ENCODE measurements at regions not wholly inside any gene's neighbourhood (a gene's known extent, or its start where the extent isn't known, plus 50 kb on each side); places are given as distances from the start of the nearest gene placed in this dataset.

GRCh38 chr7:110056331-110056730 lies 1034.6 kb upstream of the LRRN3 start:
- no peak overlapping the region for H3K9ac ChIP-seq (ENCODE audit: low read depth, low read length)
- H3K4ac ChIP-seq (ENCODE audit: low read depth, low read length), result no peak overlapping the region
- no peaks in the 10 kb centered on the region for H3K4me1 ChIP-seq (ENCODE audit: control insufficient read depth, insufficient read depth, low read length)
- H3K23ac ChIP-seq (ENCODE audit: low read depth, low read length), result no peak overlapping the region
- intact Hi-C loops (cut with micrococcal nuclease), result no loop called here
- no peak overlapping the region for H3K27ac ChIP-seq (ENCODE audit: insufficient read depth, low read length)
- H2BK20ac ChIP-seq (ENCODE audit: low read depth, low read length), result no peak overlapping the region
- no peak overlapping the region for H2BK15ac ChIP-seq (ENCODE audit: low read depth, low read length)
- H4K8ac ChIP-seq (ENCODE audit: low read depth in 2 of 2, low read length in 2 of 2), result no peak overlapping the region
- no peak for DNase-seq
- POLR2A ChIA-PET (ENCODE audit: unreplicated experiment), result no interaction called here
- TF ChIP-seq RFX5 (IDR thresholded peaks at IDR 0.05; ENCODE audit: low read depth, low read length) (no peak), CTCF (conservative IDR thresholded peaks at IDR 0.05; ENCODE audit: low read depth, low read length) (no peak), BHLHE40 (IDR thresholded peaks at IDR 0.05; ENCODE audit: low read depth, low read length) (no peak), NFE2L2 (IDR thresholded peaks at IDR 0.05; ENCODE audit: low read depth, low read length) (no peak), MAFK (IDR thresholded peaks at IDR 0.05; ENCODE audit: low read depth, low read length) (no peak), RAD21 (IDR thresholded peaks at IDR 0.05; ENCODE audit: low read length) (no peak), USF2 (IDR thresholded peaks at IDR 0.05; ENCODE audit: low read depth, low read length) (no peak), SMC3 (IDR thresholded peaks at IDR 0.05; ENCODE audit: low read depth, low read length) (no peak), CHD1 (IDR thresholded peaks at IDR 0.05; ENCODE audit: low read depth, low read length) (no peak), MAZ (IDR thresholded peaks at IDR 0.05; ENCODE audit: borderline replicate concordance, low read depth, low read length) (no peak), FOS (IDR thresholded peaks at IDR 0.05; ENCODE audit: low read depth, low read length) (no peak), ELK1 (IDR thresholded peaks at IDR 0.05; ENCODE audit: borderline replicate concordance, low read depth, low read length) (no peak), MXI1 (IDR thresholded peaks at IDR 0.05; ENCODE audit: borderline replicate concordance, low read depth, low read length) (no peak), RCOR1 (IDR thresholded peaks at IDR 0.05; ENCODE audit: insufficient replicate concordance, low read length) (no peak)
- no peak overlapping the region for H4K5ac ChIP-seq (ENCODE audit: low read depth, low read length)
- ATAC-seq (ENCODE audit: low read depth), result no peak
- no TSS peak for BruUV-seq (replicated peaks)
- H3K4me2 ChIP-seq (ENCODE audit: low read depth, low read length), result no peak overlapping the region
- no peaks in the 10 kb centered on the region for H3K9me1 ChIP-seq (ENCODE audit: insufficient read depth, low read length)
- no peak overlapping the region for H2AK9ac ChIP-seq (replicated peaks; ENCODE audit: low read depth, low read length, poor library complexity)
- H3K27me3 ChIP-seq (ENCODE audit: control insufficient read depth, insufficient read depth, low read length), result no peaks in the 10 kb centered on the region
- H3K18ac ChIP-seq (ENCODE audit: low read depth, low read length), result no peak overlapping the region
- H4K91ac ChIP-seq (ENCODE audit: insufficient read depth, low read depth, low read length), result no peak overlapping the region
- WGBS, 2 experiments (ENCODE audit: extremely low coverage in 2 of 2, insufficient read length in 1 of 2), result 40% methylated on average over 1 of the region's 3 CpGs; no CpG with 5 or more reads in 1 of the 2 experiments
- dilution Hi-C loops (cut with HindIII; ENCODE audit: low sequenced_read_pairs, unreplicated experiment), result no loop called here
- no peak overlapping the region for H2AK5ac ChIP-seq (ENCODE audit: low read depth, low read length)
- H3K36me3 ChIP-seq (ENCODE audit: control insufficient read depth, insufficient read depth, low read length), result no peaks in the 10 kb centered on the region
- CTCF ChIA-PET, result interaction anchor here (0.6 to 0.7 kb wide), 2 partner anchors 159 to 1416 kb away, joined by 3 to 5 read pairs; no protein-coding TSS in a partner anchor
- no peaks in the 10 kb centered on the region for H4K20me1 ChIP-seq (ENCODE audit: insufficient read depth, low read length)
- H2BK120ac ChIP-seq (ENCODE audit: low read depth, low read length), result no peak overlapping the region
- H2AFZ ChIP-seq (replicated peaks; ENCODE audit: low read length, poor library complexity), result no peak overlapping the region
- H3K79me1 ChIP-seq (ENCODE audit: low read depth in 1 of 2, low read length in 2 of 2), result no peaks in the 10 kb centered on the region
- in situ Hi-C loops (cut with MboI; ENCODE audit: low sequenced_read_pairs), result no loop called here
- no peak overlapping the region for H3K56ac ChIP-seq (ENCODE audit: extremely low read depth, insufficient read depth, low read length)
- H3K14ac ChIP-seq (replicated peaks; ENCODE audit: low read depth, low read length), result no peak overlapping the region
- no peak overlapping the region for H2BK5ac ChIP-seq (ENCODE audit: low read depth, low read length, poor library complexity, severe bottlenecking)
- no peaks in the 10 kb centered on the region for H3K9me3 ChIP-seq (ENCODE audit: control insufficient read depth, insufficient read depth, low read length)
- H3K4me3 ChIP-seq (ENCODE audit: insufficient read depth, low read depth, low read length), result no peak overlapping the region
